GM12878 (cell line): ENCODE measurements at regions not wholly inside any gene's neighbourhood (a gene's known extent, or its start where the extent isn't known, plus 50 kb on each side); places are given as distances from the start of the nearest gene placed in this dataset.

Experiments
- ATAC-seq: fragments of 200-7000 bp; cut with Tn5 transposase; 3 replicates; pipeline ENCODE4 v1.9.1; 2020; ENCODE audit warnings: mild to moderate bottlenecking, moderate library complexity
- BruUV-seq: library from RNA; stranded (reverse); fragments of 400-500 nt; replicated peaks from 2 replicates; lab custom pipeline; 2021; lab: Mats Ljungman, UMichigan
- CTCF ChIA-PET: fragments of 300-600 bp; sonication (Branson Sonifier 250); formaldehyde crosslinking; extraction: SDS; loops from one replicate; lab custom pipeline; 2021; ENCODE audit warnings: inconsistent platforms; lab: Yijun Ruan, JAX
- POLR2A ChIA-PET: fragments of 350-600 bp; formaldehyde crosslinking; extraction: SDS; loops from one replicate; lab custom pipeline; 2021; ENCODE audit warnings: inconsistent platforms; lab: Charles Lee
- RAD21 ChIA-PET: fragments of 300-600 bp; sonication (Branson Sonifier 250); formaldehyde crosslinking; loops from one replicate; lab custom pipeline; 2023; ENCODE audit warnings: antibody characterized with exemption; ENCODE audit not compliant: unreplicated experiment; lab: Charles Lee
- SMC1A ChIA-PET: fragments of 300-600 bp; sonication (Branson Sonifier 250); formaldehyde crosslinking; loops from one replicate; lab custom pipeline; 2023; ENCODE audit not compliant: unreplicated experiment, uncharacterized antibody; lab: Charles Lee
- DNase-seq: peaks from one replicate; pipeline ENCODE4 v3.0.0-alpha.2; 2011; ENCODE audit warnings: low read depth, low spot score
- FAIRE-seq: peaks from 3 replicates; lab custom pipeline; 2011; peaks lifted over from hg19 to GRCh38; lab: Jason Lieb, UNC
- H2AFZ ChIP-seq: 2 replicates; pipeline ENCODE4 v1.6.0; 2011; ENCODE audit warnings: low read depth, low read length, control low read depth; ENCODE audit not compliant: control insufficient read depth
- H3K27ac ChIP-seq: 2 replicates; pipeline ENCODE4 v1.5.1; 2011; ENCODE audit warnings: control low read depth; ENCODE audit not compliant: control insufficient read depth, insufficient read depth
- H3K27me3 ChIP-seq, 2 experiments: replicated peaks in 1 of 2; 2 replicates each; pipeline versions ENCODE4 v1.6.0 to v1.6.1; 2011; ENCODE audit warnings: low read length in 1 of 2; ENCODE audit not compliant: control insufficient read depth in 2 of 2, insufficient read depth in 2 of 2
- H3K36me3 ChIP-seq, 2 experiments: 2 replicates each; pipeline ENCODE4 v1.5.1; 2011; ENCODE audit warnings: low read length in 1 of 2; ENCODE audit not compliant: control insufficient read depth in 2 of 2, insufficient read depth in 2 of 2
- H3K4me1 ChIP-seq: 2 replicates; pipeline ENCODE4 v1.6.1; 2011; ENCODE audit warnings: mild to moderate bottlenecking, low read length, moderate library complexity, mixed read lengths; ENCODE audit not compliant: control insufficient read depth, insufficient read depth
- H3K4me2 ChIP-seq: 2 replicates; pipeline ENCODE4 v1.6.0; 2011; ENCODE audit warnings: control low read depth; ENCODE audit not compliant: control insufficient read depth, insufficient read depth
- H3K4me3 ChIP-seq: fragments of 200-600 bp; sonication (generic); 2 replicates; pipeline ENCODE4 v1.5.1; 2016
- H3K79me2 ChIP-seq: 2 replicates; pipeline ENCODE4 v1.6.0; 2011; ENCODE audit warnings: low read length; ENCODE audit not compliant: control insufficient read depth, insufficient read depth
- H3K9ac ChIP-seq: 2 replicates; pipeline ENCODE4 v1.8.0; 2011; ENCODE audit warnings: low read length, control low read depth, mixed read lengths; ENCODE audit not compliant: control insufficient read depth, insufficient read depth
- H3K9me3 ChIP-seq: replicated peaks from 3 replicates; pipeline ENCODE4 v1.5.1; 2011; ENCODE audit warnings: mild to moderate bottlenecking, low read length; ENCODE audit not compliant: control insufficient read depth, insufficient read depth
- H4K20me1 ChIP-seq: 2 replicates; pipeline ENCODE4 v1.6.0; 2011; ENCODE audit not compliant: control insufficient read depth, insufficient read depth
- BCL11A ChIP-seq: IDR thresholded peaks from 2 replicates; pipeline ENCODE4 v1.6.1; 2011; ENCODE audit warnings: low read depth, low read length
- CEBPB ChIP-seq, 2 experiments: fragments of 150-350 bp in 1 of 2; IDR thresholded peaks; 2 replicates each; pipeline ENCODE4 v1.6.1; 2012 to 2014; ENCODE audit warnings: low read depth in 2 of 2, low read length in 2 of 2, borderline replicate concordance in 1 of 2, inconsistent platforms in 1 of 2
- EP300 ChIP-seq, 2 experiments: fragments of 150-350 bp in 1 of 2; IDR thresholded peaks; 2 replicates each; pipeline ENCODE4 v1.6.1; 2011 to 2012; ENCODE audit warnings: low read depth in 2 of 2, low read length in 2 of 2, borderline replicate concordance in 1 of 2, improper control_type of control experiment in 1 of 2, inconsistent platforms in 1 of 2; ENCODE audit not compliant: control insufficient read depth in 1 of 2
- GABPA ChIP-seq: IDR thresholded peaks from 2 replicates; pipeline ENCODE4 v1.6.1; 2014; ENCODE audit warnings: antibody characterized with exemption, low read depth, mild to moderate bottlenecking, inconsistent platforms
- GATAD2B ChIP-seq: fragments of 450-650 bp; conservative IDR thresholded peaks from 2 replicates; pipeline ENCODE4 v1.6.1; 2017; ENCODE audit warnings: low read depth, mild to moderate bottlenecking, moderate library complexity
- KDM1A ChIP-seq: fragments of 200-600 bp; sonication (generic); IDR thresholded peaks from 2 replicates; pipeline ENCODE4 v1.6.1; 2016; ENCODE audit warnings: borderline replicate concordance
- MTA2 ChIP-seq: fragments of 450-650 bp; IDR thresholded peaks from 2 replicates; pipeline ENCODE4 v1.6.1; 2016; ENCODE audit warnings: low read depth, mild to moderate bottlenecking, moderate library complexity
- POLR2A ChIP-seq: IDR thresholded peaks from 2 replicates; pipeline ENCODE4 v1.6.1; 2011; ENCODE audit warnings: low read depth, mild to moderate bottlenecking, low read length
- POU2F2 ChIP-seq: IDR thresholded peaks from 3 replicates; pipeline ENCODE4 v1.6.1; 2011; ENCODE audit warnings: low read depth, mild to moderate bottlenecking, low read length, borderline replicate concordance
- RBBP5 ChIP-seq: fragments of 200-600 bp; sonication (generic); conservative IDR thresholded peaks from 2 replicates; pipeline ENCODE4 v1.6.1; 2016
- SMARCA5 ChIP-seq: fragments of 450-650 bp; IDR thresholded peaks from 2 replicates; pipeline ENCODE4 v1.6.1; 2017; ENCODE audit warnings: mild to moderate bottlenecking
- SREBF1 ChIP-seq: IDR thresholded peaks from 2 replicates; pipeline ENCODE4 v1.6.1; 2012; ENCODE audit warnings: mild to moderate bottlenecking, low read length
- TCF7 ChIP-seq: IDR thresholded peaks from 2 replicates; pipeline ENCODE4 v1.6.1; 2014; ENCODE audit warnings: antibody characterized with exemption, borderline replicate concordance
- ZBTB40 ChIP-seq: fragments of 450-650 bp; IDR thresholded peaks from 2 replicates; pipeline ENCODE4 v1.6.1; 2016; ENCODE audit warnings: mild to moderate bottlenecking, moderate library complexity, borderline replicate concordance
- ZNF217 ChIP-seq: fragments of 450-650 bp; IDR thresholded peaks from 2 replicates; pipeline ENCODE4 v1.6.1; 2017; ENCODE audit warnings: antibody characterized with exemption, mild to moderate bottlenecking
- ZNF274 ChIP-seq: IDR thresholded peaks from one replicate; pipeline ENCODE4 v1.8.0; 2011; ENCODE audit not compliant: insufficient read length, insufficient read depth
- WGBS: methylation state at CpG from one replicate; pipeline ENCODE4 v1.1.6; 2016; ENCODE audit warnings: low lambda C conversion rate; ENCODE audit not compliant: insufficient replicate concordance, insufficient coverage; ENCODE audit errors: missing lambda C conversion rate; 5-methylcytosine and 5-hydroxymethylcytosine counted together
- in situ Hi-C: fragments of 300-500 bp; cut with MboI; formaldehyde crosslinking; loops from 9 replicates; pipeline ENCODE4 v1.14.3; 2018; ENCODE audit warnings: mixed read lengths
- intact Hi-C: fragments of 100-400 bp; cut with micrococcal nuclease; formaldehyde crosslinking; loops from one replicate; pipeline ENCODE4 v1.14.2; 2022; ENCODE audit not compliant: unreplicated experiment

- H3K4me3 ChIP-seq: no peak overlapping the region
- no peak for DNase-seq
- ChIA-PET POLR2A (no interaction called here), CTCF (no interaction called here), RAD21 (interaction anchor here (0.7 kb wide), 1 partner anchor 74 kb away, joined by 3 read pairs; no protein-coding TSS in a partner anchor), SMC1A (no interaction called here)
- H3K27me3 ChIP-seq: peaks cover 0 to 7% of the 10 kb centered on the region in 2 experiments; a peak in 3 of 4 replicates
- H3K9ac ChIP-seq: no peak overlapping the region
- TF ChIP-seq SREBF1: no peak
- TF ChIP-seq ZNF217: no peak
- TF ChIP-seq POU2F2: no peak
- TF ChIP-seq GABPA: no peak
- no peak for TF ChIP-seq CEBPB (IDR thresholded peaks at IDR 0.05; ENCODE audit: borderline replicate concordance in 1 of 2, low read depth in 2 of 2, low read length in 2 of 2)
- no peak for TF ChIP-seq EP300 (IDR thresholded peaks at IDR 0.05; ENCODE audit: borderline replicate concordance in 1 of 2, control insufficient read depth in 1 of 2, low read depth in 2 of 2, low read length in 2 of 2)
- no peak for TF ChIP-seq TCF7
- no peak for TF ChIP-seq RBBP5
- no peak for TF ChIP-seq SMARCA5
- TF ChIP-seq KDM1A: no peak
- no peak for TF ChIP-seq MTA2
- TF ChIP-seq BCL11A: no peak
- TF ChIP-seq GATAD2B: no peak
- TF ChIP-seq ZBTB40: no peak
- TF ChIP-seq ZNF274: no peak
- no peak for TF ChIP-seq POLR2A
- FAIRE-seq: no peak
- H4K20me1 ChIP-seq: no peaks in the 10 kb centered on the region; the same call in 1 of the 2 replicates
- intact Hi-C loops (no loop called here), in situ Hi-C loops (no loop called here)
- WGBS: 21% methylated on average over 7 of the region's 8 CpGs
- no peaks in the 10 kb centered on the region for H3K4me1 ChIP-seq
- no peak overlapping the region for H3K4me2 ChIP-seq
- H3K9me3 ChIP-seq: no peaks in the 10 kb centered on the region
- H3K36me3 ChIP-seq: no peaks in the 10 kb centered on the region
- no peak for ATAC-seq
- no peaks in the 10 kb centered on the region for H3K79me2 ChIP-seq
- no peak overlapping the region for H3K27ac ChIP-seq
- BruUV-seq: no TSS peak
- no peak overlapping the region for H2AFZ ChIP-seq
Observed at GRCh38 chr1:228975238-228975907, 240.1 kb downstream of the RHOU start.
